WERI-Rb-1 (cell line): ENCODE measurements at regions not wholly inside any gene's neighbourhood (a gene's known extent, or its start where the extent isn't known, plus 50 kb on each side); places are given as distances from the start of the nearest gene placed in this dataset.
A peak's percentile ranks its signal among the peaks of the same experiment; 100 is the strongest.
"Not testable (repeated sequence)": the region's sequence is repeated elsewhere in the genome, so short reads cannot be mapped to it uniquely, and the experiment has no call there.

Experiments
- DNase-seq: peaks from one replicate; pipeline ENCODE4 v3.0.0-alpha.2; 2020
- H3K27ac ChIP-seq: fragments of 250-450 bp; sonication (Bioruptor Pico); 2 replicates; pipeline ENCODE4 v1.5.1; 2020; ENCODE audit warnings: mild to moderate bottlenecking, moderate library complexity
- H3K27me3 ChIP-seq: fragments of 250-450 bp; sonication (Bioruptor Pico); 2 replicates; pipeline ENCODE4 v1.5.1; 2021; ENCODE audit warnings: mild to moderate bottlenecking, low read depth, moderate library complexity; ENCODE audit not compliant: insufficient read depth, severe bottlenecking
- H3K36me3 ChIP-seq: fragments of 250-450 bp; sonication (Bioruptor Pico); 2 replicates; pipeline ENCODE4 v1.5.1; 2020; ENCODE audit warnings: mild to moderate bottlenecking, moderate library complexity
- H3K4me3 ChIP-seq: 2 replicates; pipeline ENCODE4 v1.5.1; 2011; ENCODE audit warnings: low read depth, mild to moderate bottlenecking, control low read depth, low read length
- H3K9me3 ChIP-seq: fragments of 250-450 bp; sonication (Bioruptor Pico); 2 replicates; pipeline ENCODE4 v1.5.1; 2021; ENCODE audit warnings: mild to moderate bottlenecking, moderate library complexity; ENCODE audit not compliant: severe bottlenecking
- TF ChIP-seq, protein P1 (sequence below): IDR thresholded peaks from 2 replicates; pipeline ENCODE4 v1.5.1; 2011; ENCODE audit warnings: low read depth, mild to moderate bottlenecking, control low read depth, inconsistent platforms, low read length

DNA sequence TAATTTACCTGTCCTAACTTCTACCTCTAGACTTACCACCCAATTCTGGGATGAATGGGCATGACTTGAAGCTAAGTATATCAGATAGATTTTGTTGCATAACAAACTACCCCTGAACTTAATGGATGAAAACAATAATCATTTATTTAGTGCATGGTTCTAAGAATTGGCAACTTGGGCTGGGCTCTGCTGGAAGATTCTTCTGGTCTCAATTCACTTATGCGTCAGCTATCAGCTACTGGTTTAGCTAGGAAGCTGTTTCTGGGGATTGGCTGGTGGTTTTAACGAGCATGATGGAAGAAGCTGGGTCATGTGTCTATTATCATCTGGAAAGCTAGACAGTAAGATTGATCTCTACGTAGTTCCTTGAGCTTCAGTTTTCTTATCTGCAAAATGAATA, 77.3 kb upstream of the LMCD1 start:
- no peak overlapping the region for H3K4me3 ChIP-seq
- H3K36me3 ChIP-seq = no peaks in the 10 kb centered on the region
- no peaks in the 10 kb centered on the region for H3K9me3 ChIP-seq
- TF ChIP-seq, protein P1, sequence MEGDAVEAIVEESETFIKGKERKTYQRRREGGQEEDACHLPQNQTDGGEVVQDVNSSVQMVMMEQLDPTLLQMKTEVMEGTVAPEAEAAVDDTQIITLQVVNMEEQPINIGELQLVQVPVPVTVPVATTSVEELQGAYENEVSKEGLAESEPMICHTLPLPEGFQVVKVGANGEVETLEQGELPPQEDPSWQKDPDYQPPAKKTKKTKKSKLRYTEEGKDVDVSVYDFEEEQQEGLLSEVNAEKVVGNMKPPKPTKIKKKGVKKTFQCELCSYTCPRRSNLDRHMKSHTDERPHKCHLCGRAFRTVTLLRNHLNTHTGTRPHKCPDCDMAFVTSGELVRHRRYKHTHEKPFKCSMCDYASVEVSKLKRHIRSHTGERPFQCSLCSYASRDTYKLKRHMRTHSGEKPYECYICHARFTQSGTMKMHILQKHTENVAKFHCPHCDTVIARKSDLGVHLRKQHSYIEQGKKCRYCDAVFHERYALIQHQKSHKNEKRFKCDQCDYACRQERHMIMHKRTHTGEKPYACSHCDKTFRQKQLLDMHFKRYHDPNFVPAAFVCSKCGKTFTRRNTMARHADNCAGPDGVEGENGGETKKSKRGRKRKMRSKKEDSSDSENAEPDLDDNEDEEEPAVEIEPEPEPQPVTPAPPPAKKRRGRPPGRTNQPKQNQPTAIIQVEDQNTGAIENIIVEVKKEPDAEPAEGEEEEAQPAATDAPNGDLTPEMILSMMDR = no peak
- H3K27me3 ChIP-seq = no peaks in the 10 kb centered on the region
- no peak overlapping the region for H3K27ac ChIP-seq
- DNase-seq = no peak

DNA sequence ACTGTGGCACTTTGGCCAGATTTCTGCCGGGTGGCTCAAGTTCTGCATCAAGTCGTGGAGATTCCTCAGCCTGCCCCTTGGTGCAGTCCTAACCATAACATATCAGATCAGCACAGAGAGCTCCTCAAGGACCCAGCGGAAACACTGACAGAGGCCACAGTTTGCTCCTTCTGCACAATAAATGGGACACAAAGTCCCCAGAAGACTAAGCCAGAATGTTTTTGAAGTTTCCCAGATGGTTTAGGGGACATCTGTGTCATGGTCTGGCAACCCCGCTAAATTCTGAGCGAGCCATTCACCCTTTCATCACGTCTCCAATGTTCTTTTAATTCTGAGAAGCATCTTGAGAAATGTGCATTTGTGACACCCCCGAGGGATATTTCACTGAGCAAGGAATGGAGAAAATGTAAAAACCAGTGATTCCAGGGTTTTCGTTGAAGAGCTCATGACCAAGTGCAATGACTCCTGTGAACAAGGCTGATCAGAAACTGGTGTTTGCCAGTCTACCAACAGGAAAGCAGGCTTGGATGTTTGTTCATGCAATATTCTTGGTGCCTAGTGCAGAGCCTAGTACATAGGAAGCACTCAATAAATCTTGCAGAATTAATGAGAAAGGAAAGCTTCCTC, 64.8 kb upstream of the LMCD1 start:
- Histone ChIP-seq H3K27ac (no peak overlapping the region), H3K4me3 (no peak overlapping the region), H3K9me3 (no peaks in the 10 kb centered on the region), H3K27me3 (no peaks in the 10 kb centered on the region), H3K36me3 (no peaks in the 10 kb centered on the region)
- TF ChIP-seq, protein P1 = no peak
- no peak for DNase-seq

DNA sequence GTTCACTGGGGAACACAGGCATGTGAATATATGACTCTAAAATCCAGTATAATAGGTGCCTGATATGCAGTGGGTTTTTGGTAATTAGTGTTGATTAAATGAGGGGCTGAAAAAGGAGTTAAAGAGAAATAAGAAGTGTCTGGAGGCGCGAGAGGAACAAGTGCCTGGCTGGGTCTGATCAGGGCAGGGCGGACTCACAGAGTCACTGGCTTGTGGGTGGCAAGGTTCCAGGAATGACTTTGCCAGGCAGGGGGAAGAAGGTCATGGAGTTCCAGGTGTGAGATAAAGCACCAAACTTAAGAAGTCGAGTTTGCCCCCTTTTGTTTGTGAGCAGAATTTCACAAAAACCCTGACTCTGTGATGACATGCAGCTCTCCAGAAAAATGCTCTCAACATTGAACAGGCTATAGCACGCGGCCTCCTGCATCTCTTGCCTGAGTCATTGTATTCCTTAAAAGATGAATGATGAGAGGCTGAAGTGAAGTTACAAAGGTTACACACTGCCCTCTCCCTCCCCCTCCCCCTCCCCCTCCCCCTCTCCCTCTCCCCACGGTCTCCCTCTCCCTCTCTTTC, 63.0 kb upstream of the LMCD1 start:
- Histone ChIP-seq H3K9me3 (no peaks in the 10 kb centered on the region), H3K27ac (no peak overlapping the region), H3K4me3 (no peak overlapping the region), H3K27me3 (no peaks in the 10 kb centered on the region), H3K36me3 (no peaks in the 10 kb centered on the region)
- no peak for DNase-seq
- TF ChIP-seq, protein P1 = no peak

DNA sequence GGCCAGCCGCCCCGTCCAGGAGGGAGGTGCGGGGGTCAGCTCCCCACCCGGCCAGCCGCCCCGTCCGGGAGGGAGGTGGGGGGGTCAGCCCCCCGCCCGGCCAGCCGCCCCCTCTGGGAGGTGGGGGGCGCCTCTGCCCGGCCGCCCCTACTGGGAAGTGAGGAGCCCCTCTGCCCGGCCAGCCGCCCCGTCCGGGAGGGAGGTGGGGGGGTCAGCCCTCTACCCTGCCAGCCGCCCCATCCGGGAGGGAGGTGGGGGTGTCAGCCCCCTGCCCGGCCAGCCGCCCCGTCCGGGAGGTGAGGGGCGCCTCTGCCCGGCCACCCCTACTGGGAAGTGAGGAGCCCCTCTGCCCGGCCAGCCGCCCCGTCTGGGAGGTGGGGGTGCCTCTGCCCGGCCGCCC, 61.5 kb upstream of the LMCD1 start:
- H3K27me3 ChIP-seq, DNase-seq, H3K36me3 ChIP-seq, H3K27ac ChIP-seq, H3K4me3 ChIP-seq, H3K9me3 ChIP-seq: not testable (repeated sequence)

DNA sequence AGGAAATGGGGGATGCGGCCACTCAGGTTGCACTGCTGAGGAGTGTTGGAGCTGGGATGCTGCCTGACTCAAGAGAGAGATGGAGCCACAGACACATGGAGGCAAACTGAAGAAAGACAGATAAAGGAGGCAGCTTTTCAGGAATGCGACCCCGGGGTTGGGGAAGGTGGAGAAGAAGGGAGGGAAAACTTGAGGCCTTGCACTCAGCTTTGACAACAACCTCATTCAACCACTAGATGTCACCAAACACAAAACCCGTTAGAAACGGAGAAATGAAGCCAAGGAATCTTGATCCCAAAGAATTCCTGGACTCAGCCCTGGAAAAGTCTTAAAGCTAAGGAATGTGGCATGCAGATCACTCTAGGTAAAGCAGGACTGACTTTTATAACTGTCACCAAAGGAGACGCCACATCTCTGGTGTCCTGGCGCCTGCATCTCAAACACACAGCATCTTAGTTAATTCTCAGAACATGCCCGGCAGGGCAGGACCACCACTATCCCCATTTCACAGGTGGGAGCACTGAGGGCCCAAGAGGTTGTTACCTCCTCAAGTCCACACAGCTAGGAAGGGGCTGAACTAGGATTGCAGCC, 59.6 kb upstream of the LMCD1 start:
- no peak overlapping the region for H3K27ac ChIP-seq
- H3K4me3 ChIP-seq = no peak overlapping the region
- H3K27me3 ChIP-seq = no peaks in the 10 kb centered on the region
- TF ChIP-seq, protein P1 = peak; percentile 77
- no peak for DNase-seq
- no peaks in the 10 kb centered on the region for H3K9me3 ChIP-seq
- no peaks in the 10 kb centered on the region for H3K36me3 ChIP-seq

DNA sequence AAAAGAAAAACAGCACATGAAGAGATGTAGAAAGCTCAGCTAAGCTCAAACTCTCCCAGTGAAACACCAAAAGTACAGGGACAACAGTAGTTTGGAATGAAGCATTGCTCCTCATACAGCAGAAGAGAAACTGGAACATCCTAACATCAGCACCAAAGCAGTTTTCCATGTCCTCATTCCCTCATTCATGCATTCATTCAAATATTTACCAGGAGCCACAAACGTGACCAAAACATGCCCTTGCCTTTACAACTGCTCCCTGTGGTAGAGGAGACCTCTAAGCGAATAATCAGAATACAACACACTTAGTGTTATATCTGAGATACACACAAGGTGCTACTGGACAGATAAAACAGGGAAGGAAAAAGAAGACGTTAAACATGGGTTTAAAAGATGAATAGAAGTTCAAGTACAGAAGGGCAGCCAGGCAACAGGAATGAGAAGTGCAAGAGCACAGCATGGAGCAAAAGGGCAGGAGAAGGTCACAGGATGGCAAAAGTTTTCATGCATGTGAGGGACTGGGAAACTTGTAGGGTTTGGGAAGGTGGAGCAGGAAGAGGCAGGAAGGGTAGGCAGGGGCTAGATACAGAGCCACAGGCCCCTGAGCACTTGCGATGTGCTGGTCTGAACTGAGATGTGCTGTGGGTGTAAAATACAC, 58.5 kb upstream of the LMCD1 start:
- no peak overlapping the region for H3K4me3 ChIP-seq
- H3K27me3 ChIP-seq = no peaks in the 10 kb centered on the region
- H3K36me3 ChIP-seq = no peaks in the 10 kb centered on the region
- no peaks in the 10 kb centered on the region for H3K9me3 ChIP-seq
- TF ChIP-seq, protein P1 = no peak
- DNase-seq = no peak
- no peak overlapping the region for H3K27ac ChIP-seq
